ENCODE measurements at regions not wholly inside any gene's neighbourhood (a gene's known extent, or its start where the extent isn't known, plus 50 kb on each side); places are given as distances from the start of the nearest gene placed in this dataset.

GRCh38 chr12:40157336-40157735, 51.5 kb upstream of the SLC2A13 start:
- no peaks in the 10 kb centered on the region for H3K36me3 ChIP-seq (replicated peaks in 1 of 2; ENCODE audit: insufficient read depth in 1 of 2, low read depth in 2 of 2)
- WGBS, 2 donors: 83 to 84% methylated on average over 3 of the region's 3 CpGs
- H3K9me3 ChIP-seq: no peaks in the 10 kb centered on the region
- intact Hi-C loops (cut with DNase I): loop anchor here (10.0 kb wide), 1 partner anchor 157 kb away; no protein-coding TSS in a partner anchor
- H3K4me1 ChIP-seq: no peaks in the 10 kb centered on the region
- no peaks in the 10 kb centered on the region for H3K27me3 ChIP-seq
- TF ChIP-seq POLR2A (IDR thresholded peaks at IDR 0.05) (no peak), CTCF (IDR thresholded peaks at IDR 0.05) (no peak)
- H3K27ac ChIP-seq: no peak overlapping the region
- DNase-seq (no peak), ATAC-seq (no peak)
- no peak overlapping the region for H3K4me3 ChIP-seq

GRCh38 chr12:40156021-40156764, 50.3 kb upstream of the SLC2A13 start:
- Histone ChIP-seq H3K9me3 (no peaks in the 10 kb centered on the region), H3K27ac (no peak overlapping the region), H3K4me1 (no peaks in the 10 kb centered on the region), H3K27me3 (no peaks in the 10 kb centered on the region), H3K4me3 (no peak overlapping the region), H3K36me3 (replicated peaks in 1 of 2; ENCODE audit: insufficient read depth in 1 of 2, low read depth in 2 of 2) (no peaks in the 10 kb centered on the region)
- DNase-seq: no peak
- 52 to 82% methylated on average over 5 of the region's 5 CpGs for WGBS, 2 donors
- TF ChIP-seq CTCF (IDR thresholded peaks at IDR 0.05) (no peak), POLR2A (IDR thresholded peaks at IDR 0.05) (no peak)
- intact Hi-C loops (cut with DNase I): loop anchor here (10.0 kb wide), 1 partner anchor 159 kb away; no protein-coding TSS in a partner anchor
- no peak for ATAC-seq
